Upper lobe of left lung (tissue), 6 donors: ENCODE measurements at regions not wholly inside any gene's neighbourhood (a gene's known extent, or its start where the extent isn't known, plus 50 kb on each side); places are given as distances from the start of the nearest gene placed in this dataset.

Experiments used
- ATAC-seq, 2 donors: fragments of 200-7000 bp; cut with Tn5 transposase; one replicate each; pipeline ENCODE4 v1.9.1; 2022; ENCODE audit warnings: mild to moderate bottlenecking in 2 of 2, moderate library complexity in 2 of 2; ENCODE audit not compliant: low FRiP score in 2 of 2
- DNase-seq, 2 donors: peaks; one replicate each; pipeline ENCODE4 v3.0.0-alpha.2; 2019 to 2020
- H3K27ac ChIP-seq, 4 donors: fragments of 200-600 bp; sonication (generic); one replicate each; pipeline ENCODE4 v1.5.1; 2016 to 2019
- H3K27me3 ChIP-seq, 4 donors: fragments of 200-600 bp; sonication (generic); one replicate each; pipeline ENCODE4 v1.5.1; 2017 to 2019
- H3K36me3 ChIP-seq, 4 donors: fragments of 200-600 bp; sonication (generic); one replicate each; pipeline ENCODE4 v1.5.1; 2016 to 2019
- H3K4me1 ChIP-seq, 4 donors: fragments of 200-600 bp; sonication (generic); one replicate each; pipeline ENCODE4 v1.5.1; 2018 to 2019
- H3K4me3 ChIP-seq, 4 donors: fragments of 200-600 bp; sonication (generic); one replicate each; pipeline ENCODE4 v1.5.1; 2017 to 2019; ENCODE audit warnings: mild to moderate bottlenecking in 2 of 4, moderate library complexity in 1 of 4
- H3K9me3 ChIP-seq, 4 donors: fragments of 200-600 bp; sonication (generic); one replicate each; pipeline ENCODE4 v1.5.1; 2018 to 2019
- EP300 ChIP-seq, 4 donors: sonication (generic); formaldehyde crosslinking; IDR thresholded peaks; one replicate each; pipeline ENCODE4 v1.5.1; 2017; ENCODE audit warnings: antibody characterized with exemption in 4 of 4, control low read depth in 2 of 4
- POLR2A ChIP-seq, 4 donors: fragments of 450-650 bp; IDR thresholded peaks; one replicate each; pipeline ENCODE4 v1.5.1; 2016 to 2017; ENCODE audit warnings: antibody characterized with exemption in 4 of 4, mild to moderate bottlenecking in 2 of 4
- POLR2AphosphoS5 ChIP-seq, 2 donors: sonication (generic); formaldehyde crosslinking; IDR thresholded peaks; one replicate each; pipeline ENCODE4 v1.5.1; 2017; ENCODE audit warnings: antibody characterized with exemption in 2 of 2
- WGBS, 2 donors: methylation state at CpG; one replicate each; pipeline ENCODE4 v1.1.5; 2017 to 2018; 5-methylcytosine and 5-hydroxymethylcytosine counted together
- TF ChIP-seq, protein P1 (sequence below), 6 experiments: fragments of 450-650 bp in 4 of 6; fragments of 200-600 bp in 2 of 6; sonication (generic) in 2 of 6; IDR thresholded peaks; one replicate each; pipeline ENCODE4 v1.5.1; 2016 to 2019; ENCODE audit warnings: antibody characterized with exemption in 6 of 6
- donor health status: DM: no; HTN: no; CAD: no; lungs with moderate emphysema.
- donor health status: DM: no; HTN: yes; CAD: no; lungs with severe emphysema.

DNA sequence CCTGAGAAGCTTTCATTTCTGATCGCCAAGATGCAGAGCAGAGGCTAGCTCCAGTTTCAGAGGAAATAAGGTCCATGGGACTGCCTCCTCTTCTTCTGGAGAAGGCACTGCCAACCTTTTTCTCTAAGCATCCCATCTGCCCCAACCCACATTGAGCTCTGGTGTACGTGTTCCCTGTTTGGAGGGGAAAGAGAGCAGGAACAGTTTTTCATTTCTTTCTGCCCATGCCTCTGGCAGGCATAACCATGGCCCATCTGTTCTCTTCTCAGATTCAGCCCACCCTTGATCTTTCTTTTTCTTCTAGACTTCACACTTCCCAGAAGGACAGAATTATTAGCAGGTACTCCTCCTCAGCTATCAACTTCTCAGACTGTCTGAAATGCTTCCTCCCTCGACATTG, 1110.3 kb upstream of the KLHL29 start:
- no peak for TF ChIP-seq POLR2A (IDR thresholded peaks at IDR 0.05)
- TF ChIP-seq, protein P1, sequence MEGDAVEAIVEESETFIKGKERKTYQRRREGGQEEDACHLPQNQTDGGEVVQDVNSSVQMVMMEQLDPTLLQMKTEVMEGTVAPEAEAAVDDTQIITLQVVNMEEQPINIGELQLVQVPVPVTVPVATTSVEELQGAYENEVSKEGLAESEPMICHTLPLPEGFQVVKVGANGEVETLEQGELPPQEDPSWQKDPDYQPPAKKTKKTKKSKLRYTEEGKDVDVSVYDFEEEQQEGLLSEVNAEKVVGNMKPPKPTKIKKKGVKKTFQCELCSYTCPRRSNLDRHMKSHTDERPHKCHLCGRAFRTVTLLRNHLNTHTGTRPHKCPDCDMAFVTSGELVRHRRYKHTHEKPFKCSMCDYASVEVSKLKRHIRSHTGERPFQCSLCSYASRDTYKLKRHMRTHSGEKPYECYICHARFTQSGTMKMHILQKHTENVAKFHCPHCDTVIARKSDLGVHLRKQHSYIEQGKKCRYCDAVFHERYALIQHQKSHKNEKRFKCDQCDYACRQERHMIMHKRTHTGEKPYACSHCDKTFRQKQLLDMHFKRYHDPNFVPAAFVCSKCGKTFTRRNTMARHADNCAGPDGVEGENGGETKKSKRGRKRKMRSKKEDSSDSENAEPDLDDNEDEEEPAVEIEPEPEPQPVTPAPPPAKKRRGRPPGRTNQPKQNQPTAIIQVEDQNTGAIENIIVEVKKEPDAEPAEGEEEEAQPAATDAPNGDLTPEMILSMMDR (IDR thresholded peaks at IDR 0.05): no peak
- no peak for TF ChIP-seq POLR2AphosphoS5 (IDR thresholded peaks at IDR 0.05)
- TF ChIP-seq EP300 (IDR thresholded peaks at IDR 0.05): no peak
- no peaks in the 10 kb centered on the region for H3K36me3 ChIP-seq
- H3K27ac ChIP-seq: no peak overlapping the region
- H3K4me1 ChIP-seq: no peaks in the 10 kb centered on the region
- no peaks in the 10 kb centered on the region for H3K9me3 ChIP-seq
- ATAC-seq (no peak), DNase-seq (no peak)
- H3K27me3 ChIP-seq: no peaks in the 10 kb centered on the region
- 68 to 75% methylated on average over 3 of the region's 3 CpGs for WGBS, 2 donors
- H3K4me3 ChIP-seq: no peak overlapping the region

DNA sequence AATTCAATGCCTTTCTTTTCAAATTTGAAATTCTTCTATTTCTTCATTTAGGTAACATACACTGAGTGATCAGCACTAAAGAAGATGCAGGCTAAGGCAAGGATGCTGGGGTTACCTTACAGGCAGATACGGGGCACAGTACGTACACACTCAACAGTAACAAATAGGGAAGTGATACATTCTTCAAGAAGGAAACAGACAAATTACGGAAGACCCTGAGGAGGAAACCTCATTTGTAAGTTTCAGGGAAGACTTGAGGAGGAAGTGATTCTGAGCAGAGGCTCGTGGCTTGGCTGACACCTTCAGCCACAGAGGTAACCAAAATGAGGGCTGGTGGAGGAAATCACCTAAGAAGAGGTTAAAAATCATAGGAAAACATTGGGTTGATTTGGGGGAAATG, 1108.3 kb upstream of the KLHL29 start:
- no peaks in the 10 kb centered on the region for H3K27me3 ChIP-seq
- ATAC-seq: peak in 1 of 2 donors; percentile 28
- DNase-seq: no peak
- H3K36me3 ChIP-seq: no peaks in the 10 kb centered on the region
- no peak overlapping the region for H3K27ac ChIP-seq
- no peak overlapping the region for H3K4me3 ChIP-seq
- TF ChIP-seq EP300 (IDR thresholded peaks at IDR 0.05) (no peak), POLR2A (IDR thresholded peaks at IDR 0.05) (no peak), POLR2AphosphoS5 (IDR thresholded peaks at IDR 0.05) (no peak)
- TF ChIP-seq, protein P1 (IDR thresholded peaks at IDR 0.05): no peak
- H3K4me1 ChIP-seq: no peaks in the 10 kb centered on the region
- H3K9me3 ChIP-seq: no peaks in the 10 kb centered on the region
- 52 to 55% methylated on average over 4 of the region's 4 CpGs for WGBS, 2 donors

DNA sequence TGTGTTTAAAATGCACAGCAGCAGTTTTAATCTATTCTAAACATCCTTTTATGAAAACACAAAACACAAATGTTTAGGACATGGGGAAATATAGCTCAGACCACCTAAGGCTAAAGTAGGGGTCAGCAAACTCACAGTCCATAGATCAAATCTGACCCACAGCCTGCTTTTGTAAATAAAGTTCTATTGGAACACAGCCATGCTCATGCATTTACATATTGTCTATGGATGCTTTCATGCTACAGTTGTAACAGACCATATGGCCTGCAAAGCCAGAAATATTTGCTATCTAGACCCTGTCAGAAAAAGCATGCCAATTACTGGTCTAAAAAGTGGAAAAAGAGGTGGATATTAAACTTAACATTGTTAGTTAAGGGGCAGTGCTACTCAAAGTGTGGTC, 1105.4 kb upstream of the KLHL29 start:
- no peak for TF ChIP-seq EP300 (IDR thresholded peaks at IDR 0.05)
- TF ChIP-seq, protein P1 (IDR thresholded peaks at IDR 0.05): no peak
- no peak for TF ChIP-seq POLR2AphosphoS5 (IDR thresholded peaks at IDR 0.05)
- no peak for TF ChIP-seq POLR2A (IDR thresholded peaks at IDR 0.05)
- H3K9me3 ChIP-seq: no peaks in the 10 kb centered on the region
- H3K27me3 ChIP-seq: no peaks in the 10 kb centered on the region
- no peak overlapping the region for H3K4me3 ChIP-seq
- H3K4me1 ChIP-seq: no peaks in the 10 kb centered on the region
- DNase-seq (no peak), ATAC-seq (no peak)
- H3K27ac ChIP-seq: no peak overlapping the region
- no peaks in the 10 kb centered on the region for H3K36me3 ChIP-seq

DNA sequence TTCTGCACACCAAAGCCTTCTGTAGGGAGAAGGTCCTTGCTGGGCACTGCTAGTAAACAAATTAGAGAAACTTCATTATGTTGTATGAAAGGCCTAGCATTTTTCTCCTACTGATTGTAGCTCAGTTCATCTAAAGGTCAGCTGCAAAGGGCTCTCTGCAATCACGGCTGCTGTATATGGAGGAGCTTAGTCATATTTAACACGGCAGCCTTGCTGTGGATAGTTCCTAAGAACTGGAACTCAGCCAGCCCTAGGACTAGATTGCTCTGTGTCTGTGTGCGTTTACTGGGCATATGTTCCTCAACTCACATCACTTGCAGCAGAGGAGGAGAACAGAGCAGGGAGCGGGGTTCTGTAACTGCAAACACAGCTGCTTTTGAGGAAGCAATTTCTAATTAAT, 1103.9 kb upstream of the KLHL29 start:
- ATAC-seq: peak; percentile 56 to 63

DNA sequence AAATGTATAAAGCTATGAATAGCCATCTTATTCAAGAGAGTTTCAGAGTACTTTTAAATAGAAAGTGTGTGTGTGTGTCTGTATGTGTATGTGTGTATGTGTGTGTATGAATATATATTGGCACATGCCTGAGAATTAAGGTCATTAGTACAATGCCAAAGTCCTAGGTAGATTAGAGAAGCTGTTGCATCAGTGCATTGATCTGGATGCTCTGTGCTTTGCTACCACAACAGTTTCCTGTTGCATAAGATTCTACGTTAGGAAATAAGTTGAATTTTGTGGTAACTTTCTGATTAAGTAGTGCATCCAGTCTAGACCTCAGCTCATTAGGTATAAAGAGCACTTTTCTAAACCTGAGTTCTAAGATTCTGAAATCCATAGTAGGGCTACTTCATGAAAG, 1102.8 kb upstream of the KLHL29 start:
- WGBS, 2 donors: 38 to 47% methylated on average over 1 of the region's 1 CpG
- ATAC-seq (peak in 1 of 2 donors; percentile 23), DNase-seq (no peak)
- no peaks in the 10 kb centered on the region for H3K9me3 ChIP-seq
- H3K36me3 ChIP-seq: no peaks in the 10 kb centered on the region
- H3K27me3 ChIP-seq: no peaks in the 10 kb centered on the region
- TF ChIP-seq EP300 (IDR thresholded peaks at IDR 0.05) (no peak), POLR2AphosphoS5 (IDR thresholded peaks at IDR 0.05) (no peak), POLR2A (IDR thresholded peaks at IDR 0.05) (no peak)
- TF ChIP-seq, protein P1 (IDR thresholded peaks at IDR 0.05): no peak
- no peak overlapping the region for H3K27ac ChIP-seq
- H3K4me1 ChIP-seq: no peaks in the 10 kb centered on the region
- no peak overlapping the region for H3K4me3 ChIP-seq

More for the DNA sequence above, 1103.9 kb upstream of the KLHL29 start:
- Histone ChIP-seq H3K4me1 (no peaks in the 10 kb centered on the region), H3K9me3 (no peaks in the 10 kb centered on the region), H3K36me3 (no peaks in the 10 kb centered on the region), H3K27me3 (no peaks in the 10 kb centered on the region), H3K27ac (no peak overlapping the region), H3K4me3 (no peak overlapping the region)
- peak in 1 of 2 donors; percentile 21 for DNase-seq
- TF ChIP-seq POLR2A (IDR thresholded peaks at IDR 0.05) (no peak), POLR2AphosphoS5 (IDR thresholded peaks at IDR 0.05) (no peak), EP300 (IDR thresholded peaks at IDR 0.05) (no peak)
- TF ChIP-seq, protein P1 (IDR thresholded peaks at IDR 0.05): no peak
- 35 to 38% methylated on average over 4 of the region's 4 CpGs for WGBS, 2 donors
